ENCODE measurements at regions not wholly inside any gene's neighbourhood (a gene's known extent, or its start where the extent isn't known, plus 50 kb on each side); places are given as distances from the start of the nearest gene placed in this dataset.

DNA sequence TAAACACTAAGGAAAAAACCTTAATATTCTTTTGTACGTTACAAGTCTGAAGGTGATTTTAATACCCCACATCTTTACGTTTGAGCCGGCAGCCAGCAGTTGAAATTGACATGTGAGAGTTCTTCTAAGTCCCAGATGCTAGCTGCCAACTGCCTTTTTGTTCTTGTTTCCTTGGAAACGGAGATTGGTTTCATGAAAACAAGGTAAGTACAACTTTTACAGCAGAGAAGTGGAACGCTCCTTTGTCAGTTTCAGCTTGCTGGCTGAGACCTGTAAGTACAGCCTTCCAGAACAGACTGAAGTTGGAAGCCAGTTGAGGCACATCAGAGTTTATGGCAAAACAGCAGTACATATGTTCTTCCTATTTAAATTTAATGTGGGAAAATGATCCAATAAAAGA, 1018.4 kb upstream of the ARRDC3 start:
- TF ChIP-seq POLR2A (IDR thresholded peaks at IDR 0.05; ENCODE audit: low read length): no peak
- no peak for TF ChIP-seq GATA1 (IDR thresholded peaks at IDR 0.05; ENCODE audit: low read depth, low read length)
